GM12878 (cell line): ENCODE measurements at regions not wholly inside any gene's neighbourhood (a gene's known extent, or its start where the extent isn't known, plus 50 kb on each side); places are given as distances from the start of the nearest gene placed in this dataset.

Source experiments
- ATAC-seq: fragments of 200-7000 bp; cut with Tn5 transposase; 3 replicates; pipeline ENCODE4 v1.9.1; 2020; ENCODE audit warnings: mild to moderate bottlenecking, moderate library complexity
- BruUV-seq: library from RNA; stranded (reverse); fragments of 400-500 nt; replicated peaks from 2 replicates; lab custom pipeline; 2021; lab: Mats Ljungman, UMichigan
- CTCF ChIA-PET: fragments of 300-600 bp; sonication (Branson Sonifier 250); formaldehyde crosslinking; extraction: SDS; loops from one replicate; lab custom pipeline; 2021; ENCODE audit warnings: inconsistent platforms; lab: Yijun Ruan, JAX
- POLR2A ChIA-PET: fragments of 350-600 bp; formaldehyde crosslinking; extraction: SDS; loops from one replicate; lab custom pipeline; 2021; ENCODE audit warnings: inconsistent platforms; lab: Charles Lee
- RAD21 ChIA-PET: fragments of 300-600 bp; sonication (Branson Sonifier 250); formaldehyde crosslinking; loops from one replicate; lab custom pipeline; 2023; ENCODE audit warnings: antibody characterized with exemption; ENCODE audit not compliant: unreplicated experiment; lab: Charles Lee
- SMC1A ChIA-PET: fragments of 300-600 bp; sonication (Branson Sonifier 250); formaldehyde crosslinking; loops from one replicate; lab custom pipeline; 2023; ENCODE audit not compliant: unreplicated experiment, uncharacterized antibody; lab: Charles Lee
- DNase-seq: peaks from one replicate; pipeline ENCODE4 v3.0.0-alpha.2; 2011; ENCODE audit warnings: low read depth, low spot score
- FAIRE-seq: peaks from 3 replicates; lab custom pipeline; 2011; peaks lifted over from hg19 to GRCh38; lab: Jason Lieb, UNC
- H2AFZ ChIP-seq: 2 replicates; pipeline ENCODE4 v1.6.0; 2011; ENCODE audit warnings: low read depth, low read length, control low read depth; ENCODE audit not compliant: control insufficient read depth
- H3K27ac ChIP-seq: 2 replicates; pipeline ENCODE4 v1.5.1; 2011; ENCODE audit warnings: control low read depth; ENCODE audit not compliant: control insufficient read depth, insufficient read depth
- H3K27me3 ChIP-seq, 2 experiments: replicated peaks in 1 of 2; 2 replicates each; pipeline versions ENCODE4 v1.6.0 to v1.6.1; 2011; ENCODE audit warnings: low read length in 1 of 2; ENCODE audit not compliant: control insufficient read depth in 2 of 2, insufficient read depth in 2 of 2
- H3K36me3 ChIP-seq, 2 experiments: 2 replicates each; pipeline ENCODE4 v1.5.1; 2011; ENCODE audit warnings: low read length in 1 of 2; ENCODE audit not compliant: control insufficient read depth in 2 of 2, insufficient read depth in 2 of 2
- H3K4me1 ChIP-seq: 2 replicates; pipeline ENCODE4 v1.6.1; 2011; ENCODE audit warnings: mild to moderate bottlenecking, low read length, moderate library complexity, mixed read lengths; ENCODE audit not compliant: control insufficient read depth, insufficient read depth
- H3K4me2 ChIP-seq: 2 replicates; pipeline ENCODE4 v1.6.0; 2011; ENCODE audit warnings: control low read depth; ENCODE audit not compliant: control insufficient read depth, insufficient read depth
- H3K4me3 ChIP-seq: fragments of 200-600 bp; sonication (generic); 2 replicates; pipeline ENCODE4 v1.5.1; 2016
- H3K79me2 ChIP-seq: 2 replicates; pipeline ENCODE4 v1.6.0; 2011; ENCODE audit warnings: low read length; ENCODE audit not compliant: control insufficient read depth, insufficient read depth
- H3K9ac ChIP-seq: 2 replicates; pipeline ENCODE4 v1.8.0; 2011; ENCODE audit warnings: low read length, control low read depth, mixed read lengths; ENCODE audit not compliant: control insufficient read depth, insufficient read depth
- H3K9me3 ChIP-seq: replicated peaks from 3 replicates; pipeline ENCODE4 v1.5.1; 2011; ENCODE audit warnings: mild to moderate bottlenecking, low read length; ENCODE audit not compliant: control insufficient read depth, insufficient read depth
- H4K20me1 ChIP-seq: 2 replicates; pipeline ENCODE4 v1.6.0; 2011; ENCODE audit not compliant: control insufficient read depth, insufficient read depth
- MTA2 ChIP-seq: fragments of 450-650 bp; IDR thresholded peaks from 2 replicates; pipeline ENCODE4 v1.6.1; 2016; ENCODE audit warnings: low read depth, mild to moderate bottlenecking, moderate library complexity
- NFXL1 ChIP-seq: fragments of 450-650 bp; IDR thresholded peaks from 2 replicates; pipeline ENCODE4 v1.6.1; 2017; ENCODE audit warnings: antibody characterized with exemption, mild to moderate bottlenecking, borderline replicate concordance
- NR2C1 ChIP-seq: fragments of 450-650 bp; IDR thresholded peaks from 2 replicates; pipeline ENCODE4 v1.6.1; 2017; ENCODE audit warnings: antibody characterized with exemption, mild to moderate bottlenecking, moderate library complexity
- PAX8 ChIP-seq: fragments of 450-650 bp; IDR thresholded peaks from 2 replicates; pipeline ENCODE4 v1.6.1; 2017; ENCODE audit warnings: mild to moderate bottlenecking, moderate library complexity
- POU2F2 ChIP-seq: IDR thresholded peaks from 3 replicates; pipeline ENCODE4 v1.6.1; 2011; ENCODE audit warnings: low read depth, mild to moderate bottlenecking, low read length, borderline replicate concordance
- SPI1 ChIP-seq: IDR thresholded peaks from 2 replicates; pipeline ENCODE4 v1.6.1; 2011; ENCODE audit warnings: low read depth, mild to moderate bottlenecking, low read length, moderate library complexity, borderline replicate concordance; ENCODE audit not compliant: insufficient read depth
- STAT3 ChIP-seq: IDR thresholded peaks from 2 replicates; pipeline ENCODE4 v1.6.1; 2011; ENCODE audit warnings: low read depth, low read length, improper control_type of control experiment
- TARDBP ChIP-seq: IDR thresholded peaks from 2 replicates; pipeline ENCODE4 v1.6.1; 2016; ENCODE audit warnings: borderline replicate concordance
- ZNF274 ChIP-seq: IDR thresholded peaks from one replicate; pipeline ENCODE4 v1.8.0; 2011; ENCODE audit not compliant: insufficient read length, insufficient read depth
- WGBS: methylation state at CpG from one replicate; pipeline ENCODE4 v1.1.6; 2016; ENCODE audit warnings: low lambda C conversion rate; ENCODE audit not compliant: insufficient replicate concordance, insufficient coverage; ENCODE audit errors: missing lambda C conversion rate; 5-methylcytosine and 5-hydroxymethylcytosine counted together
- in situ Hi-C: fragments of 300-500 bp; cut with MboI; formaldehyde crosslinking; loops from 9 replicates; pipeline ENCODE4 v1.14.3; 2018; ENCODE audit warnings: mixed read lengths
- intact Hi-C: fragments of 100-400 bp; cut with micrococcal nuclease; formaldehyde crosslinking; loops from one replicate; pipeline ENCODE4 v1.14.2; 2022; ENCODE audit not compliant: unreplicated experiment
- TF ChIP-seq, protein P1 (sequence below): IDR thresholded peaks from 2 replicates; pipeline ENCODE4 v1.6.1; 2011; ENCODE audit warnings: low read depth, low read length, improper control_type of control experiment, borderline replicate concordance
- TF ChIP-seq, protein P2 (sequence below): fragments of 450-650 bp; IDR thresholded peaks from 2 replicates; pipeline ENCODE4 v1.6.1; 2016; ENCODE audit warnings: mild to moderate bottlenecking, moderate library complexity, borderline replicate concordance
- TF ChIP-seq, protein P3 (sequence below), 3 experiments: IDR thresholded peaks in 2 of 3; conservative IDR thresholded peaks in 1 of 3; 2 replicates each; pipeline ENCODE4 v1.5.1; 2011; ENCODE audit warnings: low read depth in 3 of 3, low read length in 3 of 3, mild to moderate bottlenecking in 3 of 3, control low read depth in 2 of 3, moderate library complexity in 2 of 3, inconsistent platforms in 1 of 3, mixed read lengths in 1 of 3; ENCODE audit not compliant: control insufficient read depth in 2 of 3, insufficient read depth in 1 of 3; ENCODE audit errors: extremely low read depth in 1 of 3

DNA sequence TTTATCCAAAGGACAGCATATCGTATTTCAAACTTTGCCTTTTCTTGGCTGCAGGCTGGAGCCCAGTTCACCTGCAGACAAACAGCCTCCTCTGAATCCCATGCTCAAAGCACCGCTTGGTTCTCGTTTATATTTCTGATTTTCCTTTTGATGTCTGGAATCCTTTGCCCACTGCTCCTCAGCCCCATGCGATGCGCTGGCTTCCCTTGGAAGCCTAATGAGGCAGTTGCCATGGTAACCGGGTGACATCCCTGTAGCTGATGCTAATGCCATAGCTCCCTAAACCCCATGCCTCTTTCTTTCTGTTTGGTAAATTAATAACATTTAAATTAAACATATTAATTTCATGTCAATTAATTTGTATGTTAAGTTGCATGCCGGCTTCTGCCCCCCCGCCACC, 327.1 kb downstream of the PRDM2 start:
- ChIA-PET RAD21 (no interaction called here), SMC1A (no interaction called here), POLR2A (no interaction called here), CTCF (no interaction called here)
- TF ChIP-seq STAT3 (no peak), NR2C1 (no peak)
- no peaks in the 10 kb centered on the region for H3K79me2 ChIP-seq
- in situ Hi-C loops (no loop called here), intact Hi-C loops (no loop called here)
- H3K27me3 ChIP-seq: no peaks in the 10 kb centered on the region
- H3K36me3 ChIP-seq: no peaks in the 10 kb centered on the region
- WGBS: 49% methylated on average over 8 of the region's 8 CpGs
- H3K27ac ChIP-seq: no peak overlapping the region
- no peaks in the 10 kb centered on the region for H3K9me3 ChIP-seq
- H3K9ac ChIP-seq: no peak overlapping the region
- no peak for ATAC-seq
- no peaks in the 10 kb centered on the region for H3K4me1 ChIP-seq
- no peak for DNase-seq
- no peak overlapping the region for H2AFZ ChIP-seq
- H3K4me3 ChIP-seq: no peak overlapping the region
- BruUV-seq: no TSS peak
- no peaks in the 10 kb centered on the region for H4K20me1 ChIP-seq
- FAIRE-seq: no peak
- no peak overlapping the region for H3K4me2 ChIP-seq

DNA sequence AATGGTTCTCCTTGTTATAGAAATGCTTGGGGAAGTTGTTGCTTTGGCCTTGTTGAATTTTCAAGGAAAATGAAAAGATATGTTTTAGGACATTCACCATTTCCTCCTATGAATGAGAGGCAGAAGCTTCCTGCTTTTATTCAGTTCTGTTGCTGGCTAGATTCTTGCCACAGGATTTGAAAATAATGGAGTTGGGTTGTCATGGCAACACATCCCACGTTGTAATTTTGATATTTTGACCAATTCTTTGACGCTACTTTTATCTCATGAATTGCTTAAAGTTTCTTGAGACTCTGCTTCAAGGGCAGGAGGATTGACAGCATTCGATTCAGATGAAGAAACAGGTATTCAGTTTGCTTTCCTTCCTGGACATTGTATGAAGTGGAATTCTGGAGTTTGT, 331.5 kb downstream of the PRDM2 start:
- no peak for ATAC-seq

More for the DNA sequence above, 331.5 kb downstream of the PRDM2 start:
- H3K9me3 ChIP-seq: no peaks in the 10 kb centered on the region
- 0% methylated on average over 3 of the region's 3 CpGs for WGBS
- intact Hi-C loops: no loop called here
- in situ Hi-C loops: no loop called here
- ChIA-PET CTCF (no interaction called here), RAD21 (no interaction called here), SMC1A (no interaction called here), POLR2A (no interaction called here)
- H3K4me1 ChIP-seq: no peaks in the 10 kb centered on the region
- no peak overlapping the region for H2AFZ ChIP-seq
- H3K36me3 ChIP-seq: no peaks in the 10 kb centered on the region
- no peak overlapping the region for H3K9ac ChIP-seq
- no peak overlapping the region for H3K27ac ChIP-seq
- TF ChIP-seq, protein P1, sequence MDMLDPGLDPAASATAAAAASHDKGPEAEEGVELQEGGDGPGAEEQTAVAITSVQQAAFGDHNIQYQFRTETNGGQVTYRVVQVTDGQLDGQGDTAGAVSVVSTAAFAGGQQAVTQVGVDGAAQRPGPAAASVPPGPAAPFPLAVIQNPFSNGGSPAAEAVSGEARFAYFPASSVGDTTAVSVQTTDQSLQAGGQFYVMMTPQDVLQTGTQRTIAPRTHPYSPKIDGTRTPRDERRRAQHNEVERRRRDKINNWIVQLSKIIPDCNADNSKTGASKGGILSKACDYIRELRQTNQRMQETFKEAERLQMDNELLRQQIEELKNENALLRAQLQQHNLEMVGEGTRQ: no peak
- TF ChIP-seq PAX8: no peak
- no peak for TF ChIP-seq ZNF274
- no peak for TF ChIP-seq SPI1
- no peak for TF ChIP-seq POU2F2
- no peak for TF ChIP-seq MTA2
- no peak for TF ChIP-seq TARDBP
- TF ChIP-seq, protein P2, sequence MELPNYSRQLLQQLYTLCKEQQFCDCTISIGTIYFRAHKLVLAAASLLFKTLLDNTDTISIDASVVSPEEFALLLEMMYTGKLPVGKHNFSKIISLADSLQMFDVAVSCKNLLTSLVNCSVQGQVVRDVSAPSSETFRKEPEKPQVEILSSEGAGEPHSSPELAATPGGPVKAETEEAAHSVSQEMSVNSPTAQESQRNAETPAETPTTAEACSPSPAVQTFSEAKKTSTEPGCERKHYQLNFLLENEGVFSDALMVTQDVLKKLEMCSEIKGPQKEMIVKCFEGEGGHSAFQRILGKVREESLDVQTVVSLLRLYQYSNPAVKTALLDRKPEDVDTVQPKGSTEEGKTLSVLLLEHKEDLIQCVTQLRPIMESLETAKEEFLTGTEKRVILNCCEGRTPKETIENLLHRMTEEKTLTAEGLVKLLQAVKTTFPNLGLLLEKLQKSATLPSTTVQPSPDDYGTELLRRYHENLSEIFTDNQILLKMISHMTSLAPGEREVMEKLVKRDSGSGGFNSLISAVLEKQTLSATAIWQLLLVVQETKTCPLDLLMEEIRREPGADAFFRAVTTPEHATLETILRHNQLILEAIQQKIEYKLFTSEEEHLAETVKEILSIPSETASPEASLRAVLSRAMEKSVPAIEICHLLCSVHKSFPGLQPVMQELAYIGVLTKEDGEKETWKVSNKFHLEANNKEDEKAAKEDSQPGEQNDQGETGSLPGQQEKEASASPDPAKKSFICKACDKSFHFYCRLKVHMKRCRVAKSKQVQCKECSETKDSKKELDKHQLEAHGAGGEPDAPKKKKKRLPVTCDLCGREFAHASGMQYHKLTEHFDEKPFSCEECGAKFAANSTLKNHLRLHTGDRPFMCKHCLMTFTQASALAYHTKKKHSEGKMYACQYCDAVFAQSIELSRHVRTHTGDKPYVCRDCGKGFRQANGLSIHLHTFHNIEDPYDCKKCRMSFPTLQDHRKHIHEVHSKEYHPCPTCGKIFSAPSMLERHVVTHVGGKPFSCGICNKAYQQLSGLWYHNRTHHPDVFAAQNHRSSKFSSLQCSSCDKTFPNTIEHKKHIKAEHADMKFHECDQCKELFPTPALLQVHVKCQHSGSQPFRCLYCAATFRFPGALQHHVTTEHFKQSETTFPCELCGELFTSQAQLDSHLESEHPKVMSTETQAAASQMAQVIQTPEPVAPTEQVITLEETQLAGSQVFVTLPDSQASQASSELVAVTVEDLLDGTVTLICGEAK: no peak
- TF ChIP-seq, protein P3, sequence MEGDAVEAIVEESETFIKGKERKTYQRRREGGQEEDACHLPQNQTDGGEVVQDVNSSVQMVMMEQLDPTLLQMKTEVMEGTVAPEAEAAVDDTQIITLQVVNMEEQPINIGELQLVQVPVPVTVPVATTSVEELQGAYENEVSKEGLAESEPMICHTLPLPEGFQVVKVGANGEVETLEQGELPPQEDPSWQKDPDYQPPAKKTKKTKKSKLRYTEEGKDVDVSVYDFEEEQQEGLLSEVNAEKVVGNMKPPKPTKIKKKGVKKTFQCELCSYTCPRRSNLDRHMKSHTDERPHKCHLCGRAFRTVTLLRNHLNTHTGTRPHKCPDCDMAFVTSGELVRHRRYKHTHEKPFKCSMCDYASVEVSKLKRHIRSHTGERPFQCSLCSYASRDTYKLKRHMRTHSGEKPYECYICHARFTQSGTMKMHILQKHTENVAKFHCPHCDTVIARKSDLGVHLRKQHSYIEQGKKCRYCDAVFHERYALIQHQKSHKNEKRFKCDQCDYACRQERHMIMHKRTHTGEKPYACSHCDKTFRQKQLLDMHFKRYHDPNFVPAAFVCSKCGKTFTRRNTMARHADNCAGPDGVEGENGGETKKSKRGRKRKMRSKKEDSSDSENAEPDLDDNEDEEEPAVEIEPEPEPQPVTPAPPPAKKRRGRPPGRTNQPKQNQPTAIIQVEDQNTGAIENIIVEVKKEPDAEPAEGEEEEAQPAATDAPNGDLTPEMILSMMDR (IDR thresholded peaks at IDR 0.05 in 2 of 3, conservative IDR thresholded peaks at IDR 0.05 in 1 of 3; ENCODE audit: control insufficient read depth in 2 of 3, extremely low read depth in 1 of 3, insufficient read depth in 1 of 3, low read depth in 3 of 3, low read length in 3 of 3): no peak
- no peak for TF ChIP-seq NFXL1
- H3K4me3 ChIP-seq: no peak overlapping the region
- H3K4me2 ChIP-seq: no peak overlapping the region
- H3K79me2 ChIP-seq: no peaks in the 10 kb centered on the region
- no TSS peak for BruUV-seq
- DNase-seq (no peak), FAIRE-seq (no peak)
- H4K20me1 ChIP-seq: no peaks in the 10 kb centered on the region
- H3K27me3 ChIP-seq: no peaks in the 10 kb centered on the region
